GF-D8 (cell line): ENCODE measurements at regions not wholly inside any gene's neighbourhood (a gene's known extent, or its start where the extent isn't known, plus 50 kb on each side); places are given as distances from the start of the nearest gene placed in this dataset.

ENCODE experiments used
- DNase-seq: peaks from one replicate; lab custom pipeline; 2025; lab: John Stamatoyannopoulos, UW

DNA sequence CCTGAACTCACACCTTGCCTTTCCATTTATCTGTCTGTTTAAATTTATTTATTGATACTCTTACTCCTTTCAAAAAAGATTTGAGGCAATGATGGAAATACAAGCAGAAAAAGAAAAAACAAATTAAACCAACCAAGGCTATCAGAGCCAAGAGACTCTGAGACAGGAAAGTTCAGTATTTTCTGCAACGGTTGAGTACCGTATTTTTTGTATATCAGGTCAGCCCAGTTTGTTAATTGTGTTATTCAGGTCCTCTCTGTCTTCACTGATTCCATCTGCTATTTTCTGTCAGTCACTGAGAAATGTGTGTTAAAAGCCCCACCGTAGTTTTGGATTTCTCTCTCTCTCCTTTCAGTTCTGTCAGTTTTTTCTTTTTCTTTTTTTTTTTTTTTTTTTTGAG lies 134.5 kb upstream of the SMIM23 start:
- no peak for DNase-seq

DNA sequence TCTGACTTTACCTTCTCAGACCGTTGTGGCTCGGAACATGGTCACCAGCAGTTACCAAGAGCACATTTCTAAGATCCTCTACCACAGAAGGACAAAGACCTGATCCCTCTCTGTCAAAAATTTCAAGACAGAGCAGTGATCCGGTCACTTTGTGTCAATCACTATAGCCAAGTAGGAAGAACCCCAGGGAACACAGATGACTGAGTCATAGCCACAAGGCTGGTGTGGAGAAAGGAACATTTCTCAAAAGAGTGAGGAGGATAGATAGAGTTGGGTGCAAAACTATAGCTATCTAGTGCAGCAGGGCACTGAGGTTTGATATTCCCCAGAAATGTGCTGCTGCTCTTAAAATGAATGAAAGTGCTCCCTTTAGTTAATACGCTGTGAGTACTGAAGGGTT lies 130.7 kb upstream of the SMIM23 start:
- DNase-seq, result no peak

DNA sequence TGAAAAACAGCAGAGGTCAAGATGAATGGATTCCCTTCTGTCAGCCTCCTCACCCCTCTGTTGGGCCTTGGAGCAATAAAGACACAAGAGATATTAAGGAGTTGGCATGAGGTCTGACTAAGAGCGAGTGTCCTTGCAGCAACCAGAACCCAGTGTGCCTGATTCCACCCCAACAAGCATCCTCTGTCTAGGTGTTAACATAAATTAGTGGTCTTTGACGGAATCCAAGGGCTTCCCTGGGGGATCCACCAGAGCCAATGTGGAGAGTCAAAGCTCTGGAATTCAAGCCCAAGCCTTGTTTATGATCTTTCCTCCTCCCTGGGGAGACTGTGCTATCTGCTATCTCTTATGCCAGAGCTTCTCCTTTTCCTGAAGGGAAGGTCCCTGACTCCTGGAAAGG lies 128.1 kb upstream of the SMIM23 start:
- no peak for DNase-seq

DNA sequence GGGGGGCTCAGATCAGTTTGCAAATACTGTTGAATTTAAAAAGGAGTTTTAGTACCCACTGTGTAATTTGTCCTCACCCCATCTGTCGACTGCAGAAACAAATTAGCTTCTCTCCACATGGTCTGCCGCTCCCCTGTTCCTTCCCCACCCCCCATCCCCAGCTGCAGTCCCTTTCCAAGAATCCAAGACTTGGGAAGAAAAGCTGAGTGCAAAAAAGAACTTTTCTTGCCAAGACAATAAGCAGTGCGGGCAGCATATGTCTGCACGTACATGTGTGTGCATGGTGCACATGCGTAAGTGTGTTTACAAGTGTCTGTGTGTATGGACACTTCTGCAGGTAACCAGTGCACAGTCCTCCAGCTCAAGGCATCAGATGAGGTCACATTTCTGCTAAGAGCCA lies 125.7 kb upstream of the SMIM23 start:
- no peak for DNase-seq

DNA sequence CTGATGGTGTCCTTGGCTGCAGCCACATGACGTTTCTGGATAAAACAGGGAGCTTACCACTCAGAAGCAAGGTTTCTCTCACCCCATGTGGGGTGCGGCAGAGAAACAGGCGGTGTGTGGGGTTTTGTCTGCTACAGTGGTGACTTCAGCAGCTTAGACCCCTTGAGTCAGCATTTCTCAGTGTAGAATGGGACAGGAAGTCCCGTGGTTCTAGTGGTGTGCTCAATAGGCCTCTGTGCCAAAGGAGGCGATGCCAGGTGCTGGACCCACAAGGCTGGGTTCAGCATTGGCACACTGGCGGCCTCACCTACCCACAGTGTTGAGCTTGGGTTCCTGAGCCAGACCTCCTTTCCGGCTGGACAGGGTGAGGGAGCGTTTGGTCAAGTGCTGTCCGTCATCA lies 125.2 kb upstream of the SMIM23 start:
- DNase-seq, result no peak

DNA sequence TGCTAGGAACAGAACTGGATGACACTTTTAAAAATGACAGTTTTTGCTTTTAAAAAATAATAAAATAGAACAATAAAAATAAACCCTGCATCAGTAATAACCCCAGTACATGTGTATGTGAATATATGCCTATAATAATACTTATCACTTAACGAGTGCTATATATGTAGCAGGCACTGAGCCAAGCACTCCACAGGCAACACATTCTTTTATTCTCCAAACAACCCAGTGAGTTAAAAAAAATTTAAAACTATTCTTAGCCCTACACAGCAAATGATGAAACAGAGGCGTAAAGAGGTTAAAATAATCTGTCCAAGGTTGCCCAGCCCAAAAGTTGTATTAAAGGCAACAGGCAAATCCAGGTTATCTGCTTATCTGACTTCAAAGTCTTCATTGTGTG lies 124.5 kb upstream of the SMIM23 start:
- no peak for DNase-seq

DNA sequence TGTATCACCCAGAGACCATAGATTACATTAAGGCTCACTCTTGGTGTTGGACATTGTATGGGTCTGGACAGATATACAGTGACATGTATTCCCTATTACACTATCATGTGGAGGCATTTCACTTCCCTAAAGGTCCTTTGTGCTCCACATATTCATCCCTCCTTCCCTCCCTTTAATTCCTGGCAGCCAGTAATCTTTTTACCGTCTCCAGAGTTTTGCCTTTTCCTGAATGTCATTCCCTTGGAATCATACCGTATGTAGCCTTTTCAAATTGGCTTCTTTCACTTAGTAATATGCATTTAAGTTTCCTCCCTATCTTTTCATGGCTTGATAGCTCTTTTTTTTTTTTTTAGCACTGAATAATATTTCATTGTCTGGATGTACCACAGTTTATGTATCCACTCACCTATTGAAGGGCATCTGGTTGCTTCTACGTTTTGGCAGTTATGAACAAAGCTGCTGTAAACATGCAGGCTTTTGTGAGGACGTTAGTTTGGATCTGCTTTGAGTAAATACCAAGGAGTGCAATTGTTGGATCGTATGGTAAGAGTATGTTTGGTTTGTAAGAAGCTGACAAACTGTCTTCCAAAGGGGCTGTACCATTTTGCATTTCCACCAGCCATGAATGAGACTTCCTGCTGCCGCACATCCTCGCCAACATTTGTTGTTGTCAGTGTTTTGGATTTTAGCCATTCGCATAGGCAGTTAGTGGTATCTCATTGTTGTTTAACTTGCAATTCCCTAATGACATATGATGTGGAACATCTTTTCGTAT lies 122.1 kb upstream of the SMIM23 start:
- no peak for DNase-seq

DNA sequence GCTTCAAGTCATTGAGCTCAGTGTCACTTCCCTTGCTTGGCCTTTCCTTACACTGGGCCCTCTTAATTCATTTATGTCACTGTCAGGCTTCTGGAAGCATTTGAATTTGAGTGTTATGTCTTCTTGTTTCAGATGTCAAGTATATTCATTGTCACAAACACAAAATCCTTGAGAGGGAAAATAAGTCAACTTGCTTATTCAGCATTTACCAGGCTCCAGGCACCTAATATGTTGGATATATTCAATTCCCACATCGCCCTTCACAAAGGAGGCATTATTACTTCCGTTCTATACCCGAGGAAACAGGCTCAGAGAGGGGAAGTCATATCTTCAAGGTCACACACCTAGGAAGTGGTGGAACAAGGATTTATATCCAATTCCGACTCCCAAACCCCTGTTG lies 121.1 kb upstream of the SMIM23 start:
- DNase-seq, result no peak

DNA sequence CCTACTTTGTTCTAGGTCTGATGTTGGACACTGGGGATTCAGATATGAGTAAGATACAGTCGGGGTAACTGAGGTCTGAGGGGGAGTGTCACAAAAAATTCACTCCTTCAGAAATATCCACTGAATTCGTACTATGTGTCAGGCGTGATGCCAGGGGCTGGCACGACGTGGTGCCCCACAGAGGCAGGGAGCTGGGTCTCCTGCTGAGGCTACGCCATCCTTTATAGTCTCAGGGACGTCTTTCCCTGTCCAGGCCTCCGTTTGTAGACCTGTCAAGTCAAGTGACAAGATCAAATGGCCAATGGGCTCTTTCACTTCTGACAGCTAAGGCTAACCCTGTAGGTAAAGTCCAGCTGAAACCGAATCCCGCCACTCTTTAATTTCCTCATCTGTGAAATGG lies 118.8 kb upstream of the SMIM23 start:
- no peak for DNase-seq

DNA sequence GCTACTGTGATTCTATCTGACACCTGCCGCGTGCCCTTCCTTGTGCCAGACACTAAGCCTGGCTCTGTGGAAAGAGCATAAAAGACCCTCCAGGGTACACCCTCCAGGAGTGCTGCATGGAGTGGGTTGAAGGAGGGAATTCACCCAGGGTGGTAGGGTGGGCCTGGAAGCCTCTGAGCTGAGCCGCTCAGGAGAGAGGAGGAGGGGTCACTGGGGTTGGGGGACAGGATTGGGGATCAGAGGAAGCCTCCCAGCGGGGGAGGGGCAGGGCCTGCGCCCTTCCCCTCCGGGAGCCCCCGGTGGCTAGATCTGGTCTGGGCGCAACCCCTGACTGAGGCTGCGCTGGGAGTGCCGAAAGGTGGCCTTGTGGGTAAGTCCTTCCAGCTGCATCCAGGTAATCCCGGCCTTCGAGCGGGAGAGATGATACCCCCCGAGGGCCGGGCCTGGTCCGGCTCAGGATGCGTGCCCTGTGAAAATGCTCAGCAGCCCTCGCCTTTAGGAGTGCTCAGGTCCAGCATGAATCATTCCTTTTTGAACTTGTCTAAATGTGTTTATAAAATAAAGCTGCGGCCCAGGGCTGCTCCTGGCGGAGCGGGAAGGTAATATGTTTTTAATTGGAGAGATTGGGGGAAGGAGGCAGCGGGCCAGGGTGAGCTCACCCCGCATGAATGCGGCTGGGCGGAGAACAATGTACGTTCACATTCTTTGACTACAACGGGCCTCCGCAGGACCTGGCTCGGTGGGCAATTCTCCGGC lies 118.1 kb upstream of the SMIM23 start:
- DNase-seq, result no peak

DNA sequence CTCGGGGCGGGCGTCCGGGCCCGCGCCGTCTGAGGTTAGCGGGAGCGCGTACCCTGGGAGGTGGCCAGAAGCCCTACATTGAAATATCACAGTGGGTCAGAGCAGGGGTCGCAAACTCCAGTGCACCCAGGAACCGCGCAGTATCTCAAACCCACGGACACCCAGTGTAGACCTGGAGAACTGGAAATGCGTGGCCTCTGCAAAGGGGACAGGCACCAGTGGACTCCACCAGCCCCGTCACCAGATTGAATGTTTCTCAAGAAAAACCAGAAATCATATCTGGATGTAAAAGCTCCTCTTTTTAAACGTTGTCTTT lies 117.6 kb upstream of the SMIM23 start:
- no peak for DNase-seq

DNA sequence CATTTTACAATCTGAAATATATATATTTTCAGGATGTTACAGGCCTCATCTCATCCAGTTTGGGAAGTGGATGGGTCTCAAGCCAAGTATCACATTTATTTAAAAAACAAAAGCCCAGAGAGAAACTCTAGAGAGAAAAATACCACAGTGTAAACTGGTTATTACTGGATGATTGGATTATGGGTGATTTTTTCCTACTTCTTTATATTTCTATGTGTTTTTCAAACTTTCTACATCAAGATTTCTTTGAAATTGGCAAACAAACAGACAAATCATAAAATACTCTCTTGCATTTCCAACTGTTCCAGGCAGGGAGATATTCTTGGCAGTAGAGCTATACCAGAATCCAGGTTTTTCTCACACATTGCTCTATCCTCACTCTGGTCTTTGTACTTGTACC lies 116.0 kb upstream of the SMIM23 start:
- DNase-seq, result no peak

DNA sequence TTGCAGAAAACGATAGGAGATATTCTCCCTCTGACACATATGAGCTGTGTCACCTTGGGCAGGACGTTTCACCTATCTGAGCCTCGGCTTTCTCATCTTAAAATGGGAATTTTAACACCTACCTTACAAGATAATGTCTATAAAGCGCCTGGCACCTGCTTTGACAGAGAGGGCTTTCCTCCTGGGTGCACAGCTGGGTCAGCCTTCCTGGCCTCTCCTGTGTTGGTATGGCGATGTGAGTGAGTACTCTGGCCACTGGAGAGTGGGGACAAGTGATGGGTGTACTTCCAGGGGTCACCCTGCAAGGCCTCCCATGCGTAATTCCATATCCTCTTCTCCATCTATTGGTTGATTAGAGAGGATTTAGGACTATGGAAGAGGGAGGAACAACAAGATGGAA lies 113.1 kb upstream of the SMIM23 start:
- DNase-seq, result no peak

DNA sequence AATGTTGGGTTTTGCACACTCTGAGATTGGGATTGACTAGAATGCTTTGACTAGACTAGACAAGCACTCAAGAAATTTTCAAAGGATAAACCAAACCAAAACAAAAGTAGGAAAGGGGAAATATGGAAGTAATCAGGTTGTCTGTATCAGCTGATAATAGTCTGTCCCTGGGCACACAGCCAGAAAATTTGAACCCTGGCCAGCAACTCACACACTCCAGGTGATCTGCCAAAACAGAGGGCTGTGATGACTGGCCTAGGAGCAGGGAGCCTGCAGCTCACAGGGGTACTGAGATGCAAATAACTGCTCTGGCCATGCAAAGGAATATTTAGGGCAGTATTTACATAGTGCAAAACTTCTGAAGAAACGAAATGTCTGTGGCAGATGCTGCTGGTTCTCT lies 112.3 kb upstream of the SMIM23 start:
- DNase-seq, result no peak

DNA sequence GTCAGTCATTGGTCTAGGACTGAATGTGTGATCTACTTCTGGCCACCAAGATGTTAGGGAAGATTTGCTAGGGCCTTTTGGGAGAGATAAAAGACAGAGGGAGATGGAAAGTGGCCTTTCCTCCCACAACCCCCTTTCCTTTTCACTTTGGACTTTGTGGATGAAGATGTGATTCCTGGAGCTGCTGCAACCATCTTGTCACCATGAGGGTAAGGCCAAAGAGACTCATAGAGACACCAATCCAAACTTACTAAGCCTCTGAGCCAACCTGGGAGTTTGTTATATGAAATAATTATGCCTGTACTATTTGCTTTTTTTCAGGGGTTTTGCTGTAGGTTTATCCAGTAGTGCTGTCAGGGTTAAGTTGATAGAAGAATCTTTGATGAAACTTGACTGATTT lies 111.8 kb upstream of the SMIM23 start:
- DNase-seq, result no peak

DNA sequence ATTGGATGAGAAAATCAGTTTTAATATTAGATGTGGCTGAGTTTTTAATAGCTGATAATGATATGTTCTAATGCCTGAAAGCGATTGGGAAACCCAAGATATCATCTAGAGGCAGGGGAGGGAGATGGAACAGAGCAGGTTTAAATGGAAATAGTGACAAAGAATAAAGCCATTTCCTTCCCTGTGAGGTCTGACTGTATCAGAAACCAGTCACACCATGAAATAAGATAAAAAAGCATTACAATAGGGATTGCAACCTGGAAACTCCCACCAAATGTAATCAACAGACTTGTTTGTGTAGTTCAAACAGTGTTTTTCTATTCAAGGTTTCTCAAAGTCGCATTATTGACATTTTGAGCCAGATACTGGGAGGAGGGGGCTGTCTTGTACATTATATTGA lies 110.1 kb upstream of the SMIM23 start:
- no peak for DNase-seq

DNA sequence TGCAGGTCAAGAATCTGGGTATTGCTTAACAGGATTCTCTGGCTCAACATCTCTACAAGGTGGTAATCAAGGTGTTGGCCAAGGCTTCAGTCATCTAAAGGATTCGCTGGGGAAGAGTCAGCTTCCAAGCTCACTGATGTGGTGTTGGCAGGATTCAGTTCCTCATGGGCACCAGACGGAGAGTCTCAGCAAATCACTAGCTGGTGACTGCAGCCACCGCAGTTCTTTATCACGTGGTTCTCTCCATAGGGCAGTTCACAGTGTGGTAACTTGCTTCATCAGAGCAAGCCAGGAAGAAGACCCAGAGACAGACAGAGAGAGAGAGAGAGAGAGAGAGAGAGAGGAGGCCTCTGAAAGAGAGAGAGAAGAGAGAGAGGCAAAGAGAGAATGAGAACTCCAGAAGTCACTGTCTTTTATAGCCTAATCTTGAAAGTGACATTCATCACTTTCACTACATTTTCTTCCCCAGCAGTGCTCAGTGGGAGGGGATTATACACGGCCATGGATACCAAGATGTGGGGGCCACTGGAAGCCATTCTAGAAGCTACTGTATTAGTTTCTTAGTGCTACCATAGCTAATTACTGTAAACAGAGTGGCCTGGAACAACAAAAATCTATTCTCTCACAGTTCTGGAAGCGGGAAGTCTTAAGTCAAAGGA lies 109.2 kb upstream of the SMIM23 start:
- no peak for DNase-seq

DNA sequence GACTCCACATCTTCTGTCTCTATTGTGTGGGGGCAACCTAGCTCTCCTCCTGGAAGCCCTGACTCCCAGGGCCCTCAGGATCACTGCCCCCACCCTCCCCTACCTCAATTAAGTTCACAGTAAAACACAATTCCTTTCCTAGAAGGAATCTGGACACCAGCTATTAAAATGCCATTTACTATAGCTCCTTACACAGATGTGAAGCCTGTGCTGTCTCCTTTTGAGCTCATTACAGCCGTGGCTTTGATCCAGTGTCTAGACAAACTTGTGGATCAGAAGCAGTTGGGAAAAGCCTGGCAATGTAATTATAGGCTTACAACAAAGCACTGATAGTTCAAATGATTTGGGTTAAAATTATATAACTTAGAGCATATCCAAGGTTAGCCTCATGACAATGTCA lies 107.0 kb upstream of the SMIM23 start:
- no peak for DNase-seq

DNA sequence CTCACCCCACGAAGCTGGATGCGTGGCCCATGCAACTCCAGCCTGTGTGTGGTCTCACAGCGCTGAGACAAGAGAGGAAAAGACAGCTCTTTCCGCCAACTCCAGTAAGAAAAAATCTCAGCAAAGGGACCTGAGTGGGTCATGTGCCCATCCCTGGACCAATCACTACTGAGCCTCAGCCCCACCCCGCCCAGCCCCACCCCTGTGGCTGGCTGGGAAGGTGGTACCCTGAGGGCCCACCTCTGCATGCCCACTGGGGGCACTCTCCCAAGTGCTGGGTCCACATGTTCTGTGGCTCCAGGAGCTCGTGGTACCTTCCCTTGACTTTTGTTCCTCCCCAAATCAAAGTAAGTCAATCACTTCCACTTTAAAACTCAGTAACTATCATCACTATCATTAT lies 105.1 kb upstream of the SMIM23 start:
- DNase-seq, result no peak

DNA sequence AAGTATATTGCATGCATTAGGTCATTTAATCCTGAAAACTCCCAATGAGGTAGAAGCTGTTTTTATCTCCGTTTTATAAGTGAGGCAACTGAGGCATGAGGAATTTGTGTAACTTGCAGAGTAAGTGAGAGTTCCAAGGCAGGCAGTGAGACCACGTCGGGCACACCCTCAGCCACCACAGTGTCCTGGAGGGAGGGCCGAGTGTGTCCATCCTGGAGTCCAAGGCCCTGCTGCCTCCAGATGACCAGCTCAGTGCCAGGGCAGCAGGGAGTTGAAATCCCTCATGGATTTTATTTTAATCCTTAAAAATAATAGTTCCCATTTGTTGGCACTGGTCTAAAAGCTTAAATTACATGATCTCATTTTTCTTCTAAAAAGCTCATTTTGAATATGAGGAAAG lies 104.6 kb upstream of the SMIM23 start:
- no peak for DNase-seq

DNA sequence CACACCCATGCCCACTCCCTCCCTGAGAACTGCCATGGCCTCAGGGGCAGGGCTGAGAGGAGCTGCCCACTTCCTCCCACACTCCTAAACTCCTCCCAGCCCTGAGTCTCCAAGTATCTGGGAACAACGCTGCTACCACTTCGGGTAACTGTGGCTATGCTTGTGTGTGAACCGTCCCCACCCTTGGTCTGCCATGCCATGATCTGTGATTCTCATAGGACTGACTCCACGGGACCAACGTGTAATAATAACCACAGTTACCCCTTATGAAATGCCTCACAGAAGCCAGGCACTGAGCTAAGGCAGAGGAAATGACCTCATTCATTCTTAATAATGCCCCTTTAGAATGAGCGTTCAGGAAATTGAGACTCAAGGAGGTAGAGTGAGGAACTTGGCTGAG lies 103.9 kb upstream of the SMIM23 start:
- no peak for DNase-seq

DNA sequence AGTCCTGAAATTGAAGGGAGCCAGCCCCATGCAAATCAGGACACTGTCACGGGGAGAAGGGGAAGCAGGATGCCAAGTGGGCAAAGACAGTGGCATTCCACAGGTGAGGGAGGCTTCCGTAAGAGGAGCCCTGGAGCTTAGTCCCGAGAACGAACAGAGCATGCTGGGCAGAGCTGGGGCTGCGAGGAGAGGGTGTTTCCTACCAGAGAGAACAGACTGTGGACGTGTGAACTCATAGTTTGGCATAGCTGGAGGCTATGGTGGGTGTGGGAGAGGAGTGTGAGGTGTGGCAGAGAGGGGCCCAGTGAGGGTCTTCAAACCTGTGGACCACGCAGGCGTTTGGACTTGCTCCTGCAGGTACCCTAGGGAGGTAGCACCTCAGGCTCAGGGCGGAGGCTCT lies 102.8 kb upstream of the SMIM23 start:
- DNase-seq, result no peak

DNA sequence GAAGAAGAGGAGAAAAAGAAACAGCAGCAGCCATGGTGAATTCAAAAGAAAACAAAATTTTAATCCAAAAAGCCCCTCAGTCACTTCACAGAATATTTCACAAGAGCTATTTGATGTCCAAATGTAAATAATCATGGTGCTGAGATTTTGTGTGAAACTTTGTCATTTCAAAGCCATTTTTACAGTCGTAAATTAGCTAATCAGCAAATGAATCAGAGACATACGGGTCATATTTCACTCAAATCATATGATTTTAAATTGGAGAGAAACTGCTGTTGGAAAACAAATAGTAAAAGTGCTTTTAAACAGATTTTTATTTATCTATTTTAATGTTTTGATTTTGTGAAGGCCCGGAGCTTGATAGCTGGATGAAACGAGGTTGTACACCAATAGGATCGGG lies 101.4 kb upstream of the SMIM23 start:
- DNase-seq, result no peak
